Activated CD8-positive, alpha-beta memory T cell treated with anti-CD3 and anti-CD28 coated beads, Interleukin-2, amount 50 U/mL, for 24 hours (primary cell): ENCODE measurements at regions not wholly inside any gene's neighbourhood (a gene's known extent, or its start where the extent isn't known, plus 50 kb on each side); places are given as distances from the start of the nearest gene placed in this dataset.
"Not testable (repeated sequence)": the region's sequence is repeated elsewhere in the genome, so short reads cannot be mapped to it uniquely, and the experiment has no call there.

ENCODE experiments used
- DNase-seq: peaks from one replicate; pipeline ENCODE4 v3.0.0-alpha.2; 2020; ENCODE audit errors: extremely low read depth

GRCh38 chr5:82894716-82895115, 182.5 kb downstream of the TMEM167A start:
- DNase-seq = no peak

- no peak for DNase-seq
Observed at GRCh38 chr5:82889088-82889487, 188.1 kb downstream of the TMEM167A start.

- DNase-seq = no peak
Observed at GRCh38 chr5:82886911-82887310, 190.3 kb downstream of the TMEM167A start.

- DNase-seq = no peak
Observed at GRCh38 chr5:82885627-82886389, 191.4 kb downstream of the TMEM167A start.

- no peak for DNase-seq
Observed at GRCh38 chr5:82884821-82885471, 192.2 kb downstream of the TMEM167A start.

GRCh38 chr5:82882316-82882715, 194.9 kb downstream of the TMEM167A start:
- DNase-seq = no peak

GRCh38 chr5:82881571-82882174, 195.5 kb downstream of the TMEM167A start:
- no peak for DNase-seq

GRCh38 chr5:82879089-82879488, 198.1 kb downstream of the TMEM167A start:
- no peak for DNase-seq

GRCh38 chr5:82873452-82873851, 203.7 kb downstream of the TMEM167A start:
- DNase-seq = no peak

GRCh38 chr5:82872321-82873288, 204.6 kb downstream of the TMEM167A start:
- not testable (repeated sequence) for DNase-seq

GRCh38 chr5:82865625-82866024, 211.6 kb downstream of the TMEM167A start:
- no peak for DNase-seq

GRCh38 chr5:82863266-82863665, 213.9 kb downstream of the TMEM167A start:
- DNase-seq = no peak

GRCh38 chr5:82862711-82863110, 214.5 kb downstream of the TMEM167A start:
- DNase-seq = no peak

GRCh38 chr5:82862261-82862660, 214.9 kb downstream of the TMEM167A start:
- no peak for DNase-seq

GRCh38 chr5:82861701-82862100, 215.5 kb downstream of the TMEM167A start:
- no peak for DNase-seq

GRCh38 chr5:82859451-82860140, 217.6 kb downstream of the TMEM167A start:
- DNase-seq = no peak

- no peak for DNase-seq
Observed at GRCh38 chr5:82858151-82859025, 218.8 kb downstream of the TMEM167A start.

GRCh38 chr5:82855893-82856550, 221.2 kb downstream of the TMEM167A start:
- DNase-seq = no peak

- no peak for DNase-seq
Observed at GRCh38 chr5:82854956-82855355, 222.2 kb downstream of the TMEM167A start.

GRCh38 chr5:82851471-82851870, 225.7 kb downstream of the TMEM167A start:
- DNase-seq = no peak
